Iris pigment epithelial cell (primary cell): ENCODE measurements at regions not wholly inside any gene's neighbourhood (a gene's known extent, or its start where the extent isn't known, plus 50 kb on each side); places are given as distances from the start of the nearest gene placed in this dataset.

ENCODE experiments used
- DNase-seq: peaks from one replicate; pipeline ENCODE4 v3.0.0-alpha.2; 2011; ENCODE audit warnings: low read depth

DNA sequence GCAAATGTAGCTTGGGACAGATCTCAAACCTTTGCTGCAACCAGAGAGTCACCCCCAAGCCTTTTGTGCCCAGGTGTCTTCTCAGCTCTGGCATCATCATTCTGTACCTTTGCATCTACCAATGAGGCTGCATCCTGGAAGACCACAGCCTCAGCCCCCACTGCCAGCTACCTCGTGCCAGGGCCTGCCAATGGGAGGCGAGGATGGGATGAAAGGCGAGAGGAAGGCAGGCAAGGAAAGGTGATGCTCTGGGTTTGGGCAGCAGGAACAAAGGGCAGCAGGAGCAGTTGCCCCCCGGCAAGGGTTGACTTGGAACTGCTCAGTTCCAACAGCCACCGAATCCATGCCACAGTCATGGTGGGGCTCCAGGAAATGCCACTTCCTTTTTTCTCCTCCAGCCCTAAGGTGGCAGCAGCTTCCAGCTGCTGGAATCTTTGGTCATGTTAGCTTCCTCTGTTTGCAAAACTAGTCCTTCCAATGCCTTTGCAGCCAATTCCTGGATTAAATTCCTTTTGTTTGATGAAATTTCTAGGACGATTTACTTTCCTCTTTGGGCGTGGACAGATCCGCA is 651.6 kb downstream of the NPHP4 start:
- DNase-seq: no peak

DNA sequence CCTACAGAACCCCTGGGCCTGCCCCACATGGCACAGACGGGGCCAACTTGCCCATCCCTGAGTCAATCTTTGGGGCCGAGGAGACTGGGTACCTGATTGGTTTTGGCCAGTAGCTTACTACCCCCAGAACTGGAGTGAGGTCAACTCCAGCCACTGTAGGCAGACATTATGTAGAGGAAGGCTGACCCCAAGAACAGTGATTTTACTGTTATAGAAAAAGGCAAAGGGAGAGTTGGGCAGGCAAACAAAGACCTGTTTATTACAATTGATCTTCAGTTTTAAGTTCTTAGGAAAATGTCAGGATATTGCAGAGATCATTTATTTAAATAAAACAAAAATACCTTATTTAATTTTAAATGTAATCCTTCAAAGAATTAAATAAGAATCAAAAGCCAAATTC is 653.8 kb downstream of the NPHP4 start:
- no peak for DNase-seq

DNA sequence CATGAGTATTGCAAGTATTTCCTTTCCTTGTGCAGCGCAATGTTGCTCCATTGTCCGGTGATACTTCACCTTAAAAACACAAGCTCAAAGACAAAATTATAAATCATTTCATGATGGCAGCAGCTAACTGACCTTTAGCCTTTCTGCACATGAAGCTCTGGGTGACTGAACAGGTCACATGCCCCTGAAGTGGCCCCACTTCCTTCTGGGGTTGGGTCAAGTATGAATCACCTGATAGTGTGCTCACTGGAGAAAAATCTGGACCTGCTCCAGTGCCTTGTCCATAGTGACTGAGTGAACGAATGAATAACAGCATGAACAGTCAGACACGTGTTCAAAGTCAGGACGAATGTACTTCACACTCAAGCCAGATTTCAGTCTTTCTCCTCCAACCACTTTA is 658.9 kb downstream of the NPHP4 start:
- DNase-seq: no peak

DNA sequence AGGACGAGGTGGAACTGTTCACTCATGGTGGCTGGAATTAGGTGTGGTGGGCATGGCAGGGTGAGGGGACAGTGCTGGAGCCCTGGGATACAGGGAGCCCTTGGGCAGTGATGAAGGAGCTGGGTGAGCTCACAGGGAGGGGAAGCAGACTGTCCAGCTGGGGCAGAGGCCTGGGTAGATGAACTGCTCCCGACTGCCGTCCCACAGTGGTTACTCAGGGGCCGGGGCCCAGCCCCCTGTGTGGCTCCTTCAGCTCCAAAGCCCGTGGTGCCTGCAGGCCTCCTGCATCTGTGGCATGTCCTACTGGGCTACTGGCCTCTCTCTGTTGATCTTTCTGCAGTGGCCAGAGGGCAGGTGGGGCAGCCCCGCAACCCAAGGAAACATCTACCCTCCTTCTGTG is 661.1 kb downstream of the NPHP4 start:
- DNase-seq: no peak

DNA sequence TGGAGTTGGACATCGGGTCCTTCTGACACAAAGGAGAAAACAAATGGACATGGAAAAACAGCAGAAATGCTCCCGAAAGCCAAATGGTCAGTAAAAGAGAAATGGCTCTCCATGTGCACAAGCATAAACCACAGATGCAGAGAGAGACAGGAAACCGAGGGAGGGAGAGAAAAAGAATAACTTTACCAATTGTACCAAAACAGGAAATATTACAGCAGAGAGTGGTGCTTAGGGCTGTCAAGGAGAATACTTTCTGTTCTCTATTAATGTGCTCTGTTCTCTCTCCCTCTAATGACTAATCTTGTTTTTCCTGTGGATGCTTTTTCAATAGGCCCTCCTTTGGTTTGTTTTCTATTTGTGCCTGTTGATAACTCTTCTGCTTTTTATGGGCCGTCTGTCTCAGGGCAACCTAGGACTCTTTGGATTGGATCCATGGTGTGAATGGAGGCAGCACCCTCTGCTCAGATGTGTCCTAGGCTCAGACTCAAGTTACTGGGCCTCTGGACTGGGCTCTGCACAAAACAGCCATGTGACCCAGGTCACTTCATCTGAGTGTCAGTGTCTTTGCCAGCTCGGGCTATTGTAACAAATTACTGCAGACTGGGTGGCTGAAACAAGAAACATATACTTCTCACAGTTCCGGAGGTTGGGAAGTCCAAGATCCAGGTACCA is 663.0 kb downstream of the NPHP4 start:
- no peak for DNase-seq

DNA sequence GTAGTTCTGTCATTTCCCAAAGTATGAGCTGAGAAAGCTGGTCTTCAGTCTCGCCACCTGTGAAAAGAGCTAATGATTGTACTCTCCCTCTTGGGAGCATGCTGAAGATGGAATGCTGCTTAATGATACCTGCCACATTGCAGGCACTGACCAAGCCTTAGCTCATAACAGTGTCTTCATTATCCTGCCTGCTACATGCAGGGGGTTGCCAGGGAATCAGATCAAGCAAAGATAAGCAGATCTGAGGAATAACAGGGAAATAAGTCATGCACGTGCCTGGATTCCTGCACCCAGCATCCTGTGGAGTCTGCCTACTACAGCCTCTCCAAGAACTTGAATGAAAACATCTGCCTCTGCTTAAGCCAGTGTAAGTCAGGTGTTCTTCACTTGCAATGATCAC is 667.3 kb downstream of the NPHP4 start:
- no peak for DNase-seq

DNA sequence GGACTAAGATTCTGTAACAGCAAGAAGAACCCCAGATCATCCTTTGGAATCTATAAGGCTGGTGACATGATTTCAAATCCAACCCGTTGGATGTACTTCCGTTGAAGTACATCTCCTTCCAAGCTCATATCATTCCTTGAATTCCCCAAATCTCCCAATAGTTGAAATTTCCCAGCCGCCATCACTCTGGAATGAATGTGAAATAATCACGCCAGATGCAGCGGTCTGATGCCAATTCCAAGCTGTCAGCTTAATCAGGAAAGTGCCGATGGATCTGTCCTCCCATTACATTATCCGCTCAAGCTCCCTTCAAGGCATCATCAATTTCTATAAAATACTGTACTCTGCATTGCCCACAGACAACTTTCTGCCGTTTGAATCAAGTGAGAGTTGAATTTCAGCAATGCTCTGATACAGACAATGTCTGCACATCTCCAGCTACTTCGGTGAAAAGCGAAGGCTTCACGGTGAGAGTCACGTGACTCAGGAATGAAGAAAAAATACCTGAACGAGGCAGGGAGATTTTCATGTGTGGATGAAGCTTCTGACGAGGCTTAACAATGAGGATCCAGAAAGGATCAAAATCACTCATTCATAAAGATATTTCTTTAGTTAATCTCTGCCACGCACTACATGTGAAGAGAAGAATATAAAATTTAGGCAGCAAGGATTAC is 663.9 kb downstream of the AJAP1 start:
- DNase-seq: no peak

DNA sequence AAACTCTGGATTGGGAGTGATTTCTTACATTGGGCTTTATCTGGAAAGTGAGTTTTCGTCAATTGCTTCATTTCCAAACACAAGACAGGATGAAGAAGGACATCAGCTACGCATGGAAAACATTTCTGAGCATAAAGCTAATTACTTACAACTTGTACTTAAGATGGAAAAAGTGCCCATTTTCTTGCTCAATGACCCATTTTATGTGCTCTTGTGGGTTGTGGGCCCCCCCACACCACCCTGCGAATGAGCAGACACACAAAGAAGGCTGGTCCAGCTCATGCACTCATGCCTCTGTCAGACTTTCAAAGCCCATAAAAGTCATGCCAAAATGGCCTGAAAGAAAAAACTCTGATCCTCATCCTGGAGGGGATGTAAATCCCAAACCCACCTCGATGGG is 663.0 kb downstream of the AJAP1 start:
- no peak for DNase-seq

DNA sequence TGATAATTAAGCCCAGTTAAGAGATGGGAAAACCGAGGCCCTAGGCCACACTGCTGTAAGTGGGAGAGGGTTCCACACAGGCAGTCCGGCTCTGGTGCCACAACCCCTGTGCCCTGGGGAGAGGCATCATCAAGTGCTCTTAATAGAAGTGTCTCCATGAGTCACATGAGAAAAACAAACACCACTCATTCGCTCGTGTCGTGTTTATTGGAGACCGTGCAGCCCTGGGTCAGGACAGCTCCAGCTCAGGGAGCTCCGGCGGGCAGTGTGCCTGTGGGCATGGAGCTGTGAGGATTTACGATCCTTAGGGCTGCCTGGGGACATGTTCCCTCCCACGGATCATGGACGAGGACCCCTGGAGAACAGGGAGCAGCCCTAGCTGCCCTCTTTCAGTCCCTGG is 658.5 kb downstream of the AJAP1 start:
- DNase-seq: no peak

DNA sequence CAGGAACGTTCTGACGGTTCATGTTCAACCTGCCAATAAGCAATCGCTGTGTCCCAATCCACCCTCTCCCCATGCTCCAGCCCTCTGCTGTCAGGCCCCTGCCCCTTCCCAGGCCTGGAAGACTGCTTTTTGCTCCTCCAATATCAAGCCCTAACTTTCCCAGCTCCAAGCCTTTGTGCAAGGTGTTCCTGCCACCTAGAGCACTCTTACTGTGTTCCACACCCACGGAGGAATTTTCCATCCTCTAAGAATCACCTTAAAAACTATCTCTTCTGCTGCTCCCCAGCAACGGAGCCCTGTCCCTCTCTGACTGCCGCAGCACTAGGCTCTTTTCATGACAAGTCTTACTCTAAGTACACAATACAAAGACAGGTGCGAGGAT is 657.9 kb downstream of the AJAP1 start:
- no peak for DNase-seq

DNA sequence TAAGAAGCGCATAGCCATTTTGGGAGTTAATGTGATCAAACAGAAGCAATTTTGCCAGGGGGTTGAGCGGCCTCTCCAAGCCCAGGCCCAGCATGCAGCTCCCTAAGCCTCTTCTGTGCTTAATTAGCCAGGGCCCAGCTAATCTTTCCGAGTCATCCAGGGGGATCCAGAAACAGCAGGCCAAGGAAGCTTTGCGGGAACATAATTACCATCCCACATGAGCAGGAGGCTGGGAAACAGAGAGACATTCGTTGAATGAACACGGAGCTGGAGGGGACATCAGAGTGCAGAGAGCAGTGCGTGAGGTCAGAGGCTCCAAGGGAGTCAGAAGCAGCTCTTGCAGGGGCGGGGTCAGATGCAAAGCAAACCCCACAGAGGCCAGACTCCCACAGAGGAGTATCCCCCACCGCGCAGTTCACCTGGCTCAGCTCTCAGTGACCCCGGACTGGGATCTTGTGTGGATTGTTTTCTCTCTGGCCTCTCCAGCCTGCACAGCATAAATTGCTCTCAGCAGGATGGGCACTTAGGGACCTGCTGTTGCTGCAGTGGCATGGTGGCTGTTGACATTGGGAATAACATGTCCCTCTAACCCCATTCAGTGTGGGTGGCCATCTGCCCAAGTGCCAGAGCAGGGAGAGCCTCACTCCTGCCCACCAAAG is 657.4 kb downstream of the AJAP1 start:
- no peak for DNase-seq

DNA sequence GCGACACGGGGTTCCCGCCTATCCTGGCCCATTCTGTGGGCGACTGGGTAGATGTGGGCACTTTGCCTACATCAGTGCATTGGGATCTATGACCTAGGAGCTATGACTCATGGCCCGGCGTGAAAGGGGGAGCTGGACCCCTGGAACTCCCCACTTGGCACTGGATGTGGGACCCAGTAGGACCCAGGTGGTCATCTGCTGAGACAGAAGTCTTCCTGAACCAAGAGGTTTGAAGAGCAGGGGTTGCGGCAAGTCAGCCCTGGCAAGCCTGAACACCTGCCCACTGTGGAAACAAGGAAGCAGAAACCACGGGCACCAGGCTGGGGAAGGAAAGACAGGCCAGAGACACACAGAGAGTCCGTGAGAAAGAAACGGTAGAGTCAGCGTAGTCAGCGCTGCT is 656.7 kb downstream of the AJAP1 start:
- no peak for DNase-seq

DNA sequence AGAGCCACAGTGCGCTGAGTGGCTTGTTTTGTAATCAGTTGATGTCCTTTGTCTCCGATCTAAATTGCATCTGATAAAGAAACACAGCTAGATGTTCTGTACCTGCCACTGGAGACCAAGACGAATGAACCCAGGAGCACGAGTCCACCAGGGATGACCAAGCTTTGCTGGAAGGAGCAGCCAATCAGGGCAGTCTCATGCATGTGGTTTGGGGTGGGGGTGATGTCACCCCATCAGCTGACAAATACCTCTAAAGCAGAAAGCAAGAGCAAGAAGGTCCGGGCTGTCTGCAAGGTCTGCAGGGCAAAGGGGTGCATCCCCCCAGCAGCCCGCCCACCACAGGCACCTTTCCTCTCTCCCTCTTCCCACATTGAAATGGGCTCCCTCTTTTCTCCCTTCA is 653.8 kb downstream of the AJAP1 start:
- DNase-seq: no peak

DNA sequence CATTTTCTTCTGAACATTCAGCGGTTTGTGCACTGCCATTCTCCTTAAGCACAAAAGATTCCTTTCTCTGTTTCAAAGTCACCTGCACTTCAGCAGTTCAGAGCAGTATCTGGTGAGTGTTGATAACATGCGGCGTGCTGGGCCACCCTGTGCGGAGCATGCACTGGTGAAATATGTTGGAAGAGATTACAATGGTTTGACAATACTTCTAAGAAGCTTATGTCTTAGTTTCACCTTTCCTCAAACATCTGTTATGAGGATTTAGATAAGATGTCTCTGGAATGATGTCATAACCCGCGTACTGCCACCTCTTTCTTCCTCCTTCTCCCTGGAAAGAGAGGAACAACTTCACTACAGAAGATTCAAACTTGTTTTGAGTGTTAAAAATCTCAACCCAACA is 650.3 kb downstream of the AJAP1 start:
- DNase-seq: no peak

DNA sequence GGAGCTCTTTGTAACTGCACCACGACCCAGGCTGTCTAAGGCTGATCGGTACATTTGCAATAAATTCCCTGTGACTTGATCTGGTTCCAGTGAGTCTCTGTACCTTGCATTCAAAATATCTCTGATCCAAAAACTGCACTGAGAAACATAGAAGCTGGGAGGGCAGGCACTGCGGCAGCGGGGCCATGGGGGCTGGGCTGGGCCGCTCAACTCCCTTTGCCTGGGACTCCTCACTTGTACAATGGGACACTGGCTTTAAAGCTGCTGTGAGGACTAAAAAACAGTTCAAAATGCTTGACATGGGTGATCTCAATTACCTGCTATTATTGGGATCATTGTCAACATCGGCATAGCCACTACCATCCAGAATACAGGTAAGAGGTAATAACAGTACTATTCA is 644.0 kb downstream of the AJAP1 start:
- DNase-seq: no peak

DNA sequence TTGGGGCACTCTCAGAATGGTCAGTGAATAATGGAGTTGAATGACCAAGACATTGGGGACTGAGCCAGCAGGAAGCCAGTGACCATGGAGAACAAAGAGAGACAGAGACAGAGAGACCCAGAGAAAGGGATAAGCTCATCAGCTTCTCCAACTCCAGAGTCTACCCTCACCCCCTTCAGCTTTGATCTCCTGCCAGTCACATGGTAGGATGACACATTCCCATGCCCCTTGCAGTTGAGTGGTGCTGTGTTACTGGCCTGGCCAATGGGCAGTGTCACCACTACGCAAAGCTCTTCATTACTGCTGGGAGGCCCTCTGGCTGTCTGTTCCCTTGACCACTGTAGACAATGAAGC is 643.5 kb downstream of the AJAP1 start:
- DNase-seq: no peak

DNA sequence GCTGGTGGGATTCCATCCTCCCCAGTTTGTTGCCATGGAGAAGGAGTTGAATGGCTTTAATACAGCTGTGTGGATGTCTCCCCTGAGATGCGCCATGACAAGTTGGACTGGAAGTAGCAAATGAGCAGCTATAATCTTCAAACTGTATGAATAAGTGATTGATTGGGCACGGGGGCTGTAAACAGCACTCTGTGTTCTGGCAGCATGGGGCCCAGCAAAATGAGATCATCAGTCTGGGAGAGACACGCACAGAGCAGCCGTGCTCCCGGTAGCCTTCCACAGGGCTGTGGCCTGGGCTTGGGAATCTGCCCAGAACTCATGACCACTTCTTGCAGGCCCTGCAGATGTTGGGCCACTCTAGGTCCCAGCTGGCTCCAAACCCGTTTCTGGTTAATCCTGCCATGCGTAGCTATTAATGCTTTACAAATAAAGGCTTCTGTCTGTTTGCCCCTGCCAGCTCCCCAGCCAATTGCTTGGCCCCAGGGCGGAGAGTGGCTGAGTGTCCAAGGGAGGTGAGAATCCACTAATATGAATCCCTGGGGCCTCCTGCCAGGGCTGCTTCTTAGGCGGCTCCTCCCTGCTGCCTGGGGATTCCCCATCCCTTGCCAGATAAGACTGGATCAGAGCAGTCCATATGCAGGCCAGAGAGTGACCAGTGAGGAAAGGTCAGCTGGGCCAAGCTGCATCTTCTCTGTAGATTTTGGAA is 642.9 kb downstream of the AJAP1 start:
- no peak for DNase-seq

DNA sequence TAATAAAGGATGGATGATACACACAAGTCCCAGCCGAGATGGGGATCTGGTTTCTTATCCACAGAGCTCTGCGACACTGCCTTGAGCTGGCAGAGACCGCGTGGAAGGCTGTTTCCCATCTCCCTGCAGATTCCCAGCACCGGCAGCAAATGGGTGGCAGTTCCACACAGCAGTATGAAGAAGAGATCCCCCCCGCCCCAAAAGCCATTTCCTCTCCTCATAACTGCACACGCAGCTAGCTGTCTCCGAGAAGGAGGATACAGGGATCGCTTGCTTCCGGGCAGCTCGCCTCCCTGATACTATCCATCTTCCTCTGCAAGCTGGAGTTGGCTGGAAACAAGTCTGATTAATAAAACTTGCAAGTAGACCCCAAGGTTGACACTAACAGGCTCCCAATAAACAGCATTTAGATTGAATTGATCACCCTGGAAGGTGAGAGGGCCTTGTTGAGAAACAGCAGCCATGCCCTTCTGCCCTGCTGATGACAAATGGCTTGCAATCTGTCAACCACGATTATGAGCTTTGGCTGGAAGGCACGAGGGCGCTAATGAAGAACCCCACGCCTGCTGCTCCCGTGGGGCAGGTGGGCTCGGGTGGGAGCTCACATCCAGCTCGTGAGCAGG is 642.3 kb downstream of the AJAP1 start:
- no peak for DNase-seq

DNA sequence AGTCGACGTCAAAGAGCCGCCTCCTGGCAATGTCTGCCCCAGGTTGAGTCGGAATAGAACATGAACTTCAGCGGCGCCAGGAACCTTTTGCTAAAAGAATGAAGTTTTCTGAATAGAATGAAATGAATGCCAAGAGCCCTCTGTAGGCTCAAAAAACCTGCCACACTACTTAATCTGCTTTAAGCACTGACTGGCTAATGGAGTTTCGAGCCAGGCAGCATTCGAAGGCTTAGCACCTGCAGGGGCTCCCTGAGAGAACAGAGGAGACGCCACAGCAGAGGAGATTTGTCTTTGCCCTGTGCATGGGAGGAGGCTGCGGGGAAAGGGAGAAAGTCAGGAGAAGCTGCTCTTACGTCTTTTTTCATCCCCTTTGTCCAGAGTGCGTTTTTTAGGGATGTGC is 641.7 kb downstream of the AJAP1 start:
- no peak for DNase-seq

DNA sequence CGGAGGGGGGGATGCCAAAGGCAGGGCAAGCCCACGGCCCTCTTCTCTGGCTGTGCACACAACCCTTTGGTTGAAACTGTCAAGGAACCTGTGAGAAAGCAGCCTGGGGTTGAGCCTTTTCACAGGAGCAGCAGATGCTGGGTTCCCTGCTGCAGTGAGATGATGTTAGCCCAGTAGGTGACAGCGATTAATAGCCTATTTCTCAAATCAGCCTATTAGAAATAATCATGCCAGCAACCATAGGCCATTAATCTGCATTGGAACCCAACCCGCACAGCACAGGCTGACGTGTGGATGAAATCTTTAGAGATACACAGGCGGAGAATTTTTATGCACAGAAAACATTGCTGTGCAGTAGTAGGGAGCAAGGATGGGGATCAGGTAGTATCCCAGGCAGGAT is 637.5 kb downstream of the AJAP1 start:
- no peak for DNase-seq

DNA sequence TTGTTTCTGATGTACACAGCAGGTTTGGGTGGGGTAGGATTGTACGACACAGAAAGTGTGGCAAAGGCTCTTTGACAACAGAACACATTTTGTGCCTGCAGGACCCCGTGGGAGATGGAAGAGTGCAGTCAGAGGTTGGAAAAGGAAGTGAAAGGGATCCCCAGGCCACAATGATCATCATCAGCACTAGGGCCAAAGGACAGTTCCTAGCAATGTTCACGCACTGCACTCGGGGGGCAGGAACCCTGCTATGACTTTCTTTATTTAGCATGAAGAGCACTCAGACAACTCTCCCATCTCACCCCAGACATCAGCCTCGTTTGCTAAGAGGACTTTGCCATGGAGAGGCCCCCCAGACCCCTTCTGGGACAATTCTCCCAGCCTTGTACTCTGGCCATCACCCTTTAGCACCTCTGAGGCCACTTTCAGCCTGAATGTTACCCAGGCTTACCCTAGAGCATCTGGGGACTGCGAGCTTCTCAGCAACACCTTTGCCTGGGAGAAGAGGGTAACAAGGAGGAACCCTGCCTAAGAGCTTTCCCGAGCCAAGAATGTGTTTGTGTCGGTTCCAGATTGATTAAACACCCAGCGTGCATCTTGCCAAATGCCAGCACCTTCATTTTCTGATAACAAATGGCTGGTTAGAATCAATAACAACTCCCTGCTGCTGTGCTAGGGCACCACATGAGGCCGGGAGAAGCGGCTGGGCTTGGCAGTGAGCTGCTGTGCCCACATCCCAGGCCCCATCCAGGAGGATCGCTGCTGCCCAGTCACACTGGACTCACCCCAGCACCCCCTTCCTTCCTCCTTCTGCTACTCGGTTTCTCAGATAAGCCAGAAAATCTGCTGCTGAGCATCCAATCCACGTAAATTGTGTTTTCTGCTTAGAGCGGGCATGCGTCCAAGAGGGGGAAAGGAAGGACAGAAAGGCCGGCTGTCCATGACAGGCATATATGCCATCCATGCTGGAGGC is 633.1 kb downstream of the AJAP1 start:
- DNase-seq: no peak
